HG02981 (cell line): ENCODE measurements at regions not wholly inside any gene's neighbourhood (a gene's known extent, or its start where the extent isn't known, plus 50 kb on each side); places are given as distances from the start of the nearest gene placed in this dataset.
"Not testable (repeated sequence)": the region's sequence is repeated elsewhere in the genome, so short reads cannot be mapped to it uniquely, and the experiment has no call there.

Experiments
- ATAC-seq: cut with Tn5 transposase; IDR thresholded peaks from one replicate; pipeline ENCODE4 v1.9.1; 2021; ENCODE audit warnings: mild to moderate bottlenecking, moderate library complexity; ENCODE audit not compliant: unreplicated experiment

DNA sequence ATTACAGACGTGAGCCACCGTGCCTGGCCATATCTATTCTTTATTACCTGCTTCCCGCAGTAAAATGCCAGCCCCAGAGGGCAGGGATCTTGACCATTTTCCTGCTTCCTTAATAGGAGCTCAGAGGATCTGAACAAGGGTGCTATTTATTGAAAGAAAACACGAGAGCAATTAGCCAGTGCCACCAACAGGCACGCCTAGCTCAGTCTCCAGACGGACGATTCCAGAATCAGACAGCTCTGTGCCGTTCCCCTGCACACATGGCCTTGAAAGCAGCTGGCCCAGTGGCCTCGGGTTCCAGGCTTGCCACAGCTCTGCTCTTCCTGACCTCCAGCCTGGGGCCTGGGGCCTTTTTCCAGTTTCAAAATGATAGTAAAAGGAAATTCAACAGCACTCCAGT lies 135.2 kb upstream of the RFLNA start:
- no peak for ATAC-seq

- ATAC-seq, result no peak
Observed at GRCh38 chr12:124160097-124160756, 134.7 kb upstream of the RFLNA start.

DNA sequence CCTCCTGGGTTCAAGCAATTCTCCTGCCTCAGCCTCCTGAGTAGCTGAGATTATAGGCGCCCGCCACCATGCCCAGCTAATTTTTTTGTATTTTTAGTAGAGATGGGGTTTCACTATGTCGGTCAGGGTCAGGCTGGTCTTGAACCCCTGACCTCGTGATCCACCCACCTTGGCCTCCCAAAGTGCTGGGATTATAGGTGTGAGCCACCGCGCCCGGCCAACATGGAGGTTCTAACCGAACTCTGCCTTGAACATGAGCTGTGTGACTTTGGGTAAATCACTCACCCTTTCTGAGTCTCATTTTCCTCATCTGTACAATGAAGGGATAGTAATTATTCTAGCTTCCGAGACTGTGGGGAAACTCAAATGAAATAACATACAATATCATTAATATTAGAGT lies 133.5 kb upstream of the RFLNA start:
- not testable (repeated sequence) for ATAC-seq

- no peak for ATAC-seq
Observed at GRCh38 chr12:124162151-124163110, 132.5 kb upstream of the RFLNA start.

GRCh38 chr12:124165695-124166094 lies 129.2 kb upstream of the RFLNA start:
- no peak for ATAC-seq

- no peak for ATAC-seq
Observed at GRCh38 chr12:124167141-124167540, 127.8 kb upstream of the RFLNA start.

- ATAC-seq, result no peak
Observed at GRCh38 chr12:124168016-124168786, 126.7 kb upstream of the RFLNA start.

- no peak for ATAC-seq
Observed at GRCh38 chr12:124169577-124170284, 125.2 kb upstream of the RFLNA start.

DNA sequence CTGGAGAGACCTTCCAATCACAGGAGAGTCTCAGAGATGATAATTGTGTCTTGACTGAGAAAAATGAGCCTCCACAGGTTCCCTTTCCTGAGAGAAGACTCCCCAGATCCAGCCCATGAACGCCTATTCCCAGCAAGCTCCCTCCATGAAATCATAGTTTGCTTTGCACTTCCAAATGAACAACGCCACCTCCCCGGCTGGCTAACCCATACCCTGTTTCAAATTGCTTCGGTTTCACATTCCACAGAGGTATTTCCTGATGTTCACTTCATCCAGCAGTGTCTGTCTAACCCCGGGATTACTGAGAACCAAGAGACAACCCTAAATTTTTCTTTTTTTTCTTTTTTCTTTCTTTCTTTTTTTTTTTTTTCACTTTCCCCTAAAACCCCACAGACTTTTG lies 124.1 kb upstream of the RFLNA start:
- ATAC-seq, result no peak

GRCh38 chr12:124171231-124171979 lies 123.5 kb upstream of the RFLNA start:
- ATAC-seq, result no peak

DNA sequence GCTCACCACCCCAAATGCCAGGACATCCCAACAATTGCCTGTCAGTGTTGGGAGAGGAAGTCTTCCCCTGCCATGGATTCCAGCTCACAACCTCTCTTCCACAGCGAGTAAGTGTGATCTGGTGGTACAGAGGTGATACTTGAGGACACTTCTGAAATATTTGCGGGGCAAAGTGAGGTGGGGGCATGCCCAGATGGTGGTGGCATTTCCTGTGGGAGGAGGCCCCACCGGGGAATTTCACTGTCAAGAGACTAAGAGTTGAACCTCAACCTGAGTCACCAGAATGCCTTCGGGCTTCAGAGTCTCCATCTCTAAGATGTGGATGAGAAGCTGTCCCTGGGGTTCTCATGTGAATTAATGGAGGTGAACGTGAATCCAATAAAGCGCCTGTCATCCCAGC lies 122.3 kb upstream of the RFLNA start:
- no peak for ATAC-seq

DNA sequence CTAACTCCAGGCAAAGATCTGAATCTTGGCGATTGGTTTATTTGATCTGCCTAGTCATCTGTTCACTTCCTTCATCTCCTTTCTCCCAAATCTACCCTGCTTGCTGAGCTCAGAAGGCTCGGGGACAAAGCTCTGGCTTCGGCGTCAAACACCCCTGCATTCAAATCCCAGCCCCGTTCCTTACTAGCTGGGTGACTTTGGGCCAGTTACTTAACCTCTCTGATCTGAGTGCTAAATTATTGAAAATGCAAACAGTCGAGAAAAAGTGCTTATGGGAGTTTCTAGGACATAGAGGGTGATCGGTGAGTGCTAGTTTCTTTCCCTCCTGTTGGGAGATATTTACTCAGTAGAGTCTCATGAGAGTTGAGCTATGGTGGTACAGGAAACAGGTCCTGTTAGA lies 121.2 kb upstream of the RFLNA start:
- ATAC-seq, result no peak

DNA sequence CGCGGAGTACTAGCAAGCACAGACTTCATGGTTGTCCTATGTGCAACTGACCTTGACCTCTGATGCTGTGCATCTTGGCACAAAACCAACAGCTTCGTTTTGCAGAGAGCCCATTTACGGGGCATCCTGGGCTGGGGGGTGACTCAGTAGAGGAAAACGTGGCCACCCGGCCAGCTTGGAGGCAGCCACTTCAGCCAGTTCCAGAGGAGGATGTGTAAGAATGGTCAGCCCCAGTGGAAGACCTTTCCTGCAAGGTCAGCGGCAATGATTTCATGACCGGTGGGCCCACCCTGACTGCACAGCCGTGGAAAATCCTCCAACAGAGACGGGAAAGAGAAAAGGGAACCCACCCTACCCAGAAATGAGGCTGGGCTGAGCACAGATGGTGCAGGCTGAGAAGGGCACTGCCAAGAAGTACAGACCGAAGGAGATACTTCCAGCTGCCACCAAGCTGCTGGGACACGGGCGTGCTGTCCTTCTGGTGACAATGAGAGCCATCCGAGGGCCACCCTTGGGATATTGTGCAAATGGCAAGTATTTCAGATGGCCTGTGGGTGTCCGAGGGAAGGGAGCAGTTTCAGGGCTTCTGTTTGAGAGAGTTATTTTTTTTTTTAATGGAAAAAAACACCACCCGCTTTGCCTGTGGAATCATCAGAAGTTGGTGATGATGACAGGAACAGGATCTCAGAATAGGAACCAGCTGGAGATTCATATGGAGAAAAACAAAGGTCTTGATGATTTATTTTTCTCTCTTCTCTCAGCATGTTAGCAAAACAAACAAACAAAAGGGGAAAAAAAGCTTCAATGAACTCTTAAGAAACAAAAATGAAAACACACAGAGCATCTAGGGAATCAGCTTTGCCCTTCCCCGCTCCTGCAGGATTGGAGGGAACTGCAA lies 120.2 kb upstream of the RFLNA start:
- ATAC-seq, result no peak

DNA sequence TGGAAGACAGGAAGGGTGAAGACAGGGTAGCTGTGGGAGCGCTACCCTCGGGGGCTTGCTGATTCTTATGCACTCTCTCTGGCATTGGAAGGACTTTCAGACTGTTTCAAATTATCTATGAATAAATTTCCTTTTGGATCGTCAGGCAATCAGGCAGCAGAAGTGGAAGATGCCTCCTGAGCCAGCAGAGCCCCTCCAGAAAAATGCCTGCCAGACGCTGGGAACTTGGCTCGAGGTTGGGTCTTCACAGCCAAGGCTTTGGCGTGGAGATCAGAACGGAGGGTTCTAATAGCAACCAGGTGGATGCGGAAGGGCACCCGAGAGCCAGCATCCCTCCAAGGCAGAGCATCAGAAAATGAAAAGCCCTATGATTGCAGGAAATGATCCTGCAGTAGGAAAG lies 119.2 kb upstream of the RFLNA start:
- no peak for ATAC-seq

- ATAC-seq, result no peak
Observed at GRCh38 chr12:124177276-124177950, 117.5 kb upstream of the RFLNA start.

- no peak for ATAC-seq
Observed at GRCh38 chr12:124177951-124178316, 117.0 kb upstream of the RFLNA start.

GRCh38 chr12:124179936-124180607 lies 114.8 kb upstream of the RFLNA start:
- no peak for ATAC-seq

DNA sequence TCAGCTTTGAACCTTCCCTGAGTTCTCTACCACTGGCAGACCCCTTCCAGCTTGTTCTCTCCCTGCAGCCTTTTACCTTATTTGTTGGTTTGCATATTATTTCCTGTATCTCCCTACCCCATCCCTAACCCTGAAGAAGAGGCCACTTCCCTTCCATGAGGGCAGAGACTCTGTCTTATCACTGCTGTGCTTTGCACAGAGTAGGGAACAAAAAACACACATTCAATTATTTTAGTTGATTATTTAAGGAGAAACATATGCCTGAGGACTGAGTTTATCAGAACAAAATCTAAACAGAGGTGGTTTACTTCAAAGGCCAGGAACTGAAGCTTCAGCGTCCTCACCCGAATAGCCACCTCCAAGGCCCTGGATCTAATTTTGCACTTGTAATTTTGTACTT lies 111.7 kb upstream of the RFLNA start:
- ATAC-seq, result no peak
